Gastrocnemius medialis (tissue), 4 donors: ENCODE measurements at regions not wholly inside any gene's neighbourhood (a gene's known extent, or its start where the extent isn't known, plus 50 kb on each side); places are given as distances from the start of the nearest gene placed in this dataset.

Experiments used
- POLR2A ChIP-seq, 2 donors: fragments of 450-650 bp; IDR thresholded peaks; one replicate each; pipeline ENCODE4 v1.6.1; 2017; ENCODE audit warnings: antibody characterized with exemption in 2 of 2, mild to moderate bottlenecking in 2 of 2, moderate library complexity in 2 of 2
- TF ChIP-seq, protein P1 (sequence below), 5 experiments: fragments of 450-650 bp in 3 of 5; fragments of 200-600 bp in 2 of 5; sonication (generic) in 2 of 5; IDR thresholded peaks in 4 of 5; conservative IDR thresholded peaks in 1 of 5; 1 replicate in 4 of 5; 2 replicates in 1 of 5; pipeline ENCODE4 v1.5.1; 2016 to 2019; ENCODE audit warnings: antibody characterized with exemption in 5 of 5, mild to moderate bottlenecking in 3 of 5, moderate library complexity in 3 of 5

- TF ChIP-seq, protein P1, sequence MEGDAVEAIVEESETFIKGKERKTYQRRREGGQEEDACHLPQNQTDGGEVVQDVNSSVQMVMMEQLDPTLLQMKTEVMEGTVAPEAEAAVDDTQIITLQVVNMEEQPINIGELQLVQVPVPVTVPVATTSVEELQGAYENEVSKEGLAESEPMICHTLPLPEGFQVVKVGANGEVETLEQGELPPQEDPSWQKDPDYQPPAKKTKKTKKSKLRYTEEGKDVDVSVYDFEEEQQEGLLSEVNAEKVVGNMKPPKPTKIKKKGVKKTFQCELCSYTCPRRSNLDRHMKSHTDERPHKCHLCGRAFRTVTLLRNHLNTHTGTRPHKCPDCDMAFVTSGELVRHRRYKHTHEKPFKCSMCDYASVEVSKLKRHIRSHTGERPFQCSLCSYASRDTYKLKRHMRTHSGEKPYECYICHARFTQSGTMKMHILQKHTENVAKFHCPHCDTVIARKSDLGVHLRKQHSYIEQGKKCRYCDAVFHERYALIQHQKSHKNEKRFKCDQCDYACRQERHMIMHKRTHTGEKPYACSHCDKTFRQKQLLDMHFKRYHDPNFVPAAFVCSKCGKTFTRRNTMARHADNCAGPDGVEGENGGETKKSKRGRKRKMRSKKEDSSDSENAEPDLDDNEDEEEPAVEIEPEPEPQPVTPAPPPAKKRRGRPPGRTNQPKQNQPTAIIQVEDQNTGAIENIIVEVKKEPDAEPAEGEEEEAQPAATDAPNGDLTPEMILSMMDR (IDR thresholded peaks at IDR 0.05 in 4 of 5, conservative IDR thresholded peaks at IDR 0.05 in 1 of 5): no peak
- no peak for TF ChIP-seq POLR2A (IDR thresholded peaks at IDR 0.05)
Measured at GRCh38 chr2:134785659-134786430, 52.6 kb upstream of the ACMSD start.
